ENCODE measurements at regions not wholly inside any gene's neighbourhood (a gene's known extent, or its start where the extent isn't known, plus 50 kb on each side); places are given as distances from the start of the nearest gene placed in this dataset.

- Mint-ChIP-seq H3K36me3 (ENCODE audit: low read depth, unreplicated experiment) (no peaks in the 10 kb centered on the region), H3K27me3 (ENCODE audit: unreplicated experiment) (no peaks in the 10 kb centered on the region), H3K4me3 (ENCODE audit: unreplicated experiment) (no peak overlapping the region), H3K27ac (ENCODE audit: unreplicated experiment) (no peak overlapping the region), H3K4me1 (ENCODE audit: unreplicated experiment) (no peaks in the 10 kb centered on the region), H3K9me3 (ENCODE audit: unreplicated experiment) (no peaks in the 10 kb centered on the region)
- no peak for TF ChIP-seq CTCF (IDR thresholded peaks at IDR 0.05; ENCODE audit: unreplicated experiment)
- no peak for DNase-seq (ENCODE audit: low spot score)
Measured at GRCh38 chrX:9253211-9253610, 211.6 kb upstream of the TBL1X start.

GRCh38 chrX:9257718-9258420 is 207.0 kb upstream of the TBL1X start:
- no peaks in the 10 kb centered on the region for H3K36me3 Mint-ChIP-seq (ENCODE audit: low read depth, unreplicated experiment)
- no peak overlapping the region for H3K27ac Mint-ChIP-seq (ENCODE audit: unreplicated experiment)
- no peak for DNase-seq (ENCODE audit: low spot score)
- no peaks in the 10 kb centered on the region for H3K27me3 Mint-ChIP-seq (ENCODE audit: unreplicated experiment)
- no peaks in the 10 kb centered on the region for H3K9me3 Mint-ChIP-seq (ENCODE audit: unreplicated experiment)
- no peak for TF ChIP-seq CTCF (IDR thresholded peaks at IDR 0.05; ENCODE audit: unreplicated experiment)
- H3K4me3 Mint-ChIP-seq (ENCODE audit: unreplicated experiment) = no peak overlapping the region
- no peaks in the 10 kb centered on the region for H3K4me1 Mint-ChIP-seq (ENCODE audit: unreplicated experiment)

- no peak for DNase-seq (ENCODE audit: low spot score)
- Mint-ChIP-seq H3K4me3 (ENCODE audit: unreplicated experiment) (no peak overlapping the region), H3K36me3 (ENCODE audit: low read depth, unreplicated experiment) (no peaks in the 10 kb centered on the region), H3K27ac (ENCODE audit: unreplicated experiment) (no peak overlapping the region), H3K4me1 (ENCODE audit: unreplicated experiment) (no peaks in the 10 kb centered on the region), H3K9me3 (ENCODE audit: unreplicated experiment) (no peaks in the 10 kb centered on the region), H3K27me3 (ENCODE audit: unreplicated experiment) (no peaks in the 10 kb centered on the region)
- no peak for TF ChIP-seq CTCF (IDR thresholded peaks at IDR 0.05; ENCODE audit: unreplicated experiment)
Measured at GRCh38 chrX:9258421-9259104, 206.3 kb upstream of the TBL1X start.

- DNase-seq (ENCODE audit: low spot score) = no peak
- no peak for TF ChIP-seq CTCF (IDR thresholded peaks at IDR 0.05; ENCODE audit: unreplicated experiment)
- no peaks in the 10 kb centered on the region for H3K4me1 Mint-ChIP-seq (ENCODE audit: unreplicated experiment)
- H3K36me3 Mint-ChIP-seq (ENCODE audit: low read depth, unreplicated experiment) = no peaks in the 10 kb centered on the region
- H3K4me3 Mint-ChIP-seq (ENCODE audit: unreplicated experiment) = no peak overlapping the region
- H3K27me3 Mint-ChIP-seq (ENCODE audit: unreplicated experiment) = no peaks in the 10 kb centered on the region
- H3K27ac Mint-ChIP-seq (ENCODE audit: unreplicated experiment) = no peak overlapping the region
- H3K9me3 Mint-ChIP-seq (ENCODE audit: unreplicated experiment) = no peaks in the 10 kb centered on the region
Measured at GRCh38 chrX:9260603-9261002, 204.3 kb upstream of the TBL1X start.

- H3K27me3 Mint-ChIP-seq (ENCODE audit: unreplicated experiment) = peaks cover 1% of the 10 kb centered on the region
- no peaks in the 10 kb centered on the region for H3K4me1 Mint-ChIP-seq (ENCODE audit: unreplicated experiment)
- no peak overlapping the region for H3K4me3 Mint-ChIP-seq (ENCODE audit: unreplicated experiment)
- no peaks in the 10 kb centered on the region for H3K9me3 Mint-ChIP-seq (ENCODE audit: unreplicated experiment)
- no peak for TF ChIP-seq CTCF (IDR thresholded peaks at IDR 0.05; ENCODE audit: unreplicated experiment)
- H3K36me3 Mint-ChIP-seq (ENCODE audit: low read depth, unreplicated experiment) = no peaks in the 10 kb centered on the region
- no peak for DNase-seq (ENCODE audit: low spot score)
- H3K27ac Mint-ChIP-seq (ENCODE audit: unreplicated experiment) = no peak overlapping the region
Measured at GRCh38 chrX:9267415-9267814, 197.4 kb upstream of the TBL1X start.
